ENCODE measurements at regions not wholly inside any gene's neighbourhood (a gene's known extent, or its start where the extent isn't known, plus 50 kb on each side); places are given as distances from the start of the nearest gene placed in this dataset.
"Not testable (repeated sequence)": the region's sequence is repeated elsewhere in the genome, so short reads cannot be mapped to it uniquely, and the experiment has no call there.

DNA sequence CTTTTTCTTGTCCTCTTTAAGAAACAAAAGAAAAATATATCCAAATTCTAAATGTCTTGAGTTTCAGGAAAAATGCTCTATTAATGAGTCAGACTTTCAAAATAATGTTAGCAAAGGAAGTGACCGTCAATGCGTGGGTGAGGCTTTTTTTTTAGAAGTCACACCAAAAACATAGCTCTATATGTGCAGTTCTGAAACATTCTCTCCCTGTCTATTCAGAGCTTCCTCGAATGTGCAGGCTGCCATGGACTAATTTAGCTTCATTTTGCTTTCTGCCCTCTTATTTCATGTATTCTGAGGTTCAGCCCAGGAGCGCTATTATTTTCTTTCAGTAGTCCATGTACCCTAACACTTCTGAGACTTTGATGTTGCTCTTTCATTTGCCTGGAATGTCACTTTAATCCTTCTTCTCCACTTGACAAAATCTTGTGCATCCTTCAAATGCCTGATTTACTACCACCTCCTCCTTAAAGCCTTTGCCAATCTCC lies 72.5 kb upstream of the RASA1 start:
- no peaks in the 10 kb centered on the region for H4K20me1 ChIP-seq (ENCODE audit: insufficient read depth, low read length)
- no TSS peak for BruUV-seq (replicated peaks)
- no peaks in the 10 kb centered on the region for H3K9me2 ChIP-seq (ENCODE audit: insufficient read depth, low read length)
- no peak for TF ChIP-seq EZH2phosphoT487 (IDR thresholded peaks at IDR 0.05; ENCODE audit: borderline replicate concordance, low read depth, low read length)
- TF ChIP-seq, protein P1, sequence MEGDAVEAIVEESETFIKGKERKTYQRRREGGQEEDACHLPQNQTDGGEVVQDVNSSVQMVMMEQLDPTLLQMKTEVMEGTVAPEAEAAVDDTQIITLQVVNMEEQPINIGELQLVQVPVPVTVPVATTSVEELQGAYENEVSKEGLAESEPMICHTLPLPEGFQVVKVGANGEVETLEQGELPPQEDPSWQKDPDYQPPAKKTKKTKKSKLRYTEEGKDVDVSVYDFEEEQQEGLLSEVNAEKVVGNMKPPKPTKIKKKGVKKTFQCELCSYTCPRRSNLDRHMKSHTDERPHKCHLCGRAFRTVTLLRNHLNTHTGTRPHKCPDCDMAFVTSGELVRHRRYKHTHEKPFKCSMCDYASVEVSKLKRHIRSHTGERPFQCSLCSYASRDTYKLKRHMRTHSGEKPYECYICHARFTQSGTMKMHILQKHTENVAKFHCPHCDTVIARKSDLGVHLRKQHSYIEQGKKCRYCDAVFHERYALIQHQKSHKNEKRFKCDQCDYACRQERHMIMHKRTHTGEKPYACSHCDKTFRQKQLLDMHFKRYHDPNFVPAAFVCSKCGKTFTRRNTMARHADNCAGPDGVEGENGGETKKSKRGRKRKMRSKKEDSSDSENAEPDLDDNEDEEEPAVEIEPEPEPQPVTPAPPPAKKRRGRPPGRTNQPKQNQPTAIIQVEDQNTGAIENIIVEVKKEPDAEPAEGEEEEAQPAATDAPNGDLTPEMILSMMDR (conservative IDR thresholded peaks at IDR 0.05; ENCODE audit: low read length) = no peak
- ChIA-PET CTCF (ENCODE audit: unreplicated experiment) (no interaction called here), POLR2A (no interaction called here)
- H3K4me2 ChIP-seq (ENCODE audit: low read length) = no peak overlapping the region
- H3K27ac ChIP-seq (ENCODE audit: low read depth, low read length, poor library complexity, severe bottlenecking) = no peak overlapping the region
- no peak overlapping the region for H2AFZ ChIP-seq (ENCODE audit: low read length)
- intact Hi-C loops (cut with micrococcal nuclease; ENCODE audit: unreplicated experiment) = no loop called here
- H3K4me3 ChIP-seq (ENCODE audit: low read depth, low read length, poor library complexity, severe bottlenecking) = no peak overlapping the region
- H3K36me3 ChIP-seq (ENCODE audit: insufficient read depth, low read length) = no peaks in the 10 kb centered on the region
- DNase-seq (ENCODE audit: low spot score) = no peak
- H3K79me2 ChIP-seq (ENCODE audit: insufficient read depth, low read depth, low read length) = no peaks in the 10 kb centered on the region
- no peaks in the 10 kb centered on the region for H3K9me3 ChIP-seq (ENCODE audit: low read length)
- no peaks in the 10 kb centered on the region for H3K4me1 ChIP-seq (ENCODE audit: insufficient read depth, low read length, poor library complexity, severe bottlenecking)

DNA sequence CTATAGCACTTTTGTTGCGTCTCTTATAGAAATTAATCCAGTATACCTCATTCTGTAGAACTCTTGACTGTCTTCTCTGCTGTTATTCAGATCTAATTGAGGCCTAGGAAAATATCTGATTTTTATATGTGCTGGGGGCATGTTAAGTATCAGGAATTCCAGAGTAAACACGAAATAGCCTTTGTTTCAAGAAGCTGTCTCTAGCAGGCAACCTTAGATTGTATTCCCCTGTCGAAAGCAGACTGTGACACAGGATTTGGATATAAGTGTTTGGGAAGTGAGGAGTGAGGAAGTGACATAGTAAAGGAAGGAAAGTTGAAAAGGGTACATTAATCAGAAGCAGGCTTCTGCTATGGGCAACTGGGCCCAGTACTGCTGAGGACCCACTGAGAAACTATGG lies 72.1 kb upstream of the RASA1 start:
- TF ChIP-seq, protein P1 (conservative IDR thresholded peaks at IDR 0.05; ENCODE audit: low read length) = no peak
- TF ChIP-seq EZH2phosphoT487 (IDR thresholded peaks at IDR 0.05; ENCODE audit: borderline replicate concordance, low read depth, low read length) = no peak
- Histone ChIP-seq H3K4me3 (ENCODE audit: low read depth, low read length, poor library complexity, severe bottlenecking) (no peak overlapping the region), H3K27ac (ENCODE audit: low read depth, low read length, poor library complexity, severe bottlenecking) (no peak overlapping the region), H4K20me1 (ENCODE audit: insufficient read depth, low read length) (no peaks in the 10 kb centered on the region), H3K4me2 (ENCODE audit: low read length) (no peak overlapping the region), H3K36me3 (ENCODE audit: insufficient read depth, low read length) (no peaks in the 10 kb centered on the region), H2AFZ (ENCODE audit: low read length) (no peak overlapping the region), H3K9me2 (ENCODE audit: insufficient read depth, low read length) (no peaks in the 10 kb centered on the region), H3K9me3 (ENCODE audit: low read length) (no peaks in the 10 kb centered on the region), H3K79me2 (ENCODE audit: insufficient read depth, low read depth, low read length) (no peaks in the 10 kb centered on the region), H3K4me1 (ENCODE audit: insufficient read depth, low read length, poor library complexity, severe bottlenecking) (no peaks in the 10 kb centered on the region)
- intact Hi-C loops (cut with micrococcal nuclease; ENCODE audit: unreplicated experiment) = no loop called here
- DNase-seq (ENCODE audit: low spot score) = no peak
- CTCF ChIA-PET (ENCODE audit: unreplicated experiment) = no interaction called here
- POLR2A ChIA-PET = no interaction called here
- BruUV-seq (replicated peaks) = no TSS peak

DNA sequence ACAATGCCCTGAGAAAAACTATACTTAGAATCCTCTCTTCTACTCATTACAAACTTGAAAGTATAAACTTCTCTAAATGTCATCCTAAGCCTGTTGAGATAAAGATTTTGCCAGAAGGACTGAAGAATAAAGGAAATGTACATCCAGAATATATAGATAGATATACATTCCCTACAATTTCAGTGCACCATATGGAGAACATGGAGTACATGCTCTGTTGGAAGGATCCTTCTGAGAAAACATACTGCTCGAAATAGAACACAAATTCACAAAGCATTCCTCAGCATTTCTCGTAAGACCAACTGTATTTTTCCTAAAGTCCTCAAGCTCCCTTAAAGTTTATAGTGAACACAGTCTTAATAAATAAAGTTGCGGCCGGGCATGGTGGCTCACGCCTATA lies 69.7 kb upstream of the RASA1 start:
- Histone ChIP-seq H3K4me1 (ENCODE audit: insufficient read depth, low read length, poor library complexity, severe bottlenecking) (no peaks in the 10 kb centered on the region), H3K4me2 (ENCODE audit: low read length) (no peak overlapping the region), H3K27ac (ENCODE audit: low read depth, low read length, poor library complexity, severe bottlenecking) (no peak overlapping the region), H4K20me1 (ENCODE audit: insufficient read depth, low read length) (no peaks in the 10 kb centered on the region), H3K4me3 (ENCODE audit: low read depth, low read length, poor library complexity, severe bottlenecking) (no peak overlapping the region), H3K9me3 (ENCODE audit: low read length) (no peaks in the 10 kb centered on the region), H3K9me2 (ENCODE audit: insufficient read depth, low read length) (no peaks in the 10 kb centered on the region), H2AFZ (ENCODE audit: low read length) (no peak overlapping the region), H3K79me2 (ENCODE audit: insufficient read depth, low read depth, low read length) (no peaks in the 10 kb centered on the region), H3K36me3 (ENCODE audit: insufficient read depth, low read length) (no peaks in the 10 kb centered on the region)
- DNase-seq (ENCODE audit: low spot score) = no peak
- no peak for TF ChIP-seq EZH2phosphoT487 (IDR thresholded peaks at IDR 0.05; ENCODE audit: borderline replicate concordance, low read depth, low read length)
- TF ChIP-seq, protein P1 (conservative IDR thresholded peaks at IDR 0.05; ENCODE audit: low read length) = no peak
- intact Hi-C loops (cut with micrococcal nuclease; ENCODE audit: unreplicated experiment) = no loop called here
- ChIA-PET CTCF (ENCODE audit: unreplicated experiment) (no interaction called here), POLR2A (interaction anchor here (0.6 to 0.7 kb wide), 3 partner anchors 11 to 581 kb away, joined by 3 read pairs; no protein-coding TSS in a partner anchor)
- no TSS peak for BruUV-seq (replicated peaks)

DNA sequence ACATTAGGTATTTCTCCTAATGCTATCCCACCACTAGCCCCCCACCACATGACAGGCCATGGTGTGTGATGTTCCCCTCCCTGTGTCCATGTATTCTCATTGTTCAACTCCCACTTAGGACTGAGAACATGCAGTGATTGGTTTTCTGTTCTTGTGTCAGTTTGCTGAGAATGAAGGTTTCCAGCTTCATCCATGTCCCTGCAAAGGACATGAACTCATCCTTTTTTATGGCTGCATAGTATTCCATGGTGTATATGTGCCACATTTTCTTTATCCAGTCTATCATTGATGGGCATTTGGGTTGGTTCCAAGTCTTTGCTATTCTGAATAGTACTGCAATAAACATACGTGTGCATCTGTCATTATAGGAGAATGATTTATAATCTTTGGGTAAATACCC lies 68.4 kb upstream of the RASA1 start:
- H4K20me1 ChIP-seq (ENCODE audit: insufficient read depth, low read length); H3K4me3 ChIP-seq (ENCODE audit: low read depth, low read length, poor library complexity, severe bottlenecking); H2AFZ ChIP-seq (ENCODE audit: low read length); H3K36me3 ChIP-seq (ENCODE audit: insufficient read depth, low read length); H3K9me2 ChIP-seq (ENCODE audit: insufficient read depth, low read length); H3K4me2 ChIP-seq (ENCODE audit: low read length); BruUV-seq (replicated peaks); CTCF ChIA-PET (ENCODE audit: unreplicated experiment); POLR2A ChIA-PET; H3K27ac ChIP-seq (ENCODE audit: low read depth, low read length, poor library complexity, severe bottlenecking); intact Hi-C loops (cut with micrococcal nuclease; ENCODE audit: unreplicated experiment); H3K79me2 ChIP-seq (ENCODE audit: insufficient read depth, low read depth, low read length); H3K4me1 ChIP-seq (ENCODE audit: insufficient read depth, low read length, poor library complexity, severe bottlenecking); DNase-seq (ENCODE audit: low spot score); H3K9me3 ChIP-seq (ENCODE audit: low read length): not testable (repeated sequence)

Measured in OCI-LY7 (cell line).